Stimulated activated CD8-positive, alpha-beta memory T cell treated with anti-CD3 and anti-CD28 coated beads, Interleukin-4, amount 100 ng/mL, for 4 hours (primary cell): ENCODE measurements at regions not wholly inside any gene's neighbourhood (a gene's known extent, or its start where the extent isn't known, plus 50 kb on each side); places are given as distances from the start of the nearest gene placed in this dataset.
"Not testable (repeated sequence)": the region's sequence is repeated elsewhere in the genome, so short reads cannot be mapped to it uniquely, and the experiment has no call there.

Source experiments
- DNase-seq, 2 donors: peaks; one replicate each; pipeline ENCODE4 v3.0.0-alpha.2; 2020; ENCODE audit warnings: low read depth in 2 of 2, low spot score in 1 of 2

DNA sequence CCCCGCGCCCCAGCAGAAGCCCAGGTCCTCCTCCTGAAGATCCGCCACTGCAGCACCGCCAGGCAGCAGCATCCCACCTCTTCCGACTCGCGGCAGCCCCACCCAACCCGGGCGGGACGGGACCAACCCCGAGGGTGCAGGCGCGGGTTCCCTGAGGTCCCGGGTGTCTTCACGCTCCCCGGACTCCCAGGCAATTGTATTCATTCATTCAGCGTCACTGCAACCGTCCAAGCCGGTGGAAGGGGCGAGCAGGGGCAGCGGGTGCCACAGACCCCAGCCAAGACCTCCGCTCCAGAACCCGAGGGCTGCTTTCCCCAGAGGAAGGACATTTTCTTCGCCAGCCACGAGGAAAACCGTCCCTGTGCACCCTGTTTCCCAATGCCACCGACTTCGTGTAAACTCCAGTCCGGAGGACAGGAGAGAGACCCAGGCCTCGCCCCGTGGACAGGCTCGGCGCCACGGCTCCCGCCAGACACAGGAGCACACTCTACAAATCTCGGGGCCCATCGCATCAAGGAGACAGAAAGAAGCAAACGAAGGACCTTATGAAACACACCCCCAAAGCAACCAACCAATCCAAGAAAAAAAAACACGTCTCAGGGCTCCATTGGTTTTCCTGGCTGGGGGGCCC is 1471.5 kb downstream of the FOXD4L5 start:
- DNase-seq = not testable (repeated sequence)

GRCh38 chr9:63812822-63813221 is 1472.2 kb downstream of the FOXD4L5 start:
- not testable (repeated sequence) for DNase-seq

DNA sequence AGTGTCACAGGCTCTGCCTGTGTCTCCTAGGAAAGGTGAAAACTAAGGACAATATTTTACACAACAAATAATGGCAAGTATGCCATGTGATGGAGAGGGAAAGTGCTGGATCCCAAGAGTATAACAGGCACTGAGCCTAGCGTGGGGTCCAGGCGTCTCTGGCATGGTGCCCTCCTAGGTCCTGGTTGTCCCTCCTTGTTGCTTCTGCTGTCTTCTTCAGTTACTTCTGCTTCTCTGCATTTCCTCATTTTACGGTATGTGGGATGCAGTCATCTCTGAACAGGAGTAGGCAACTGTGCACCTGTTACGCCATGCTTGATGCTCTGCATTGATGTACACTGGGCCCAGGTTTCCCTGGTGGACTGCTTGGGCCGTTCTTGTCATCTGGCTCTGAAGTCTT is 1480.8 kb downstream of the FOXD4L5 start:
- not testable (repeated sequence) for DNase-seq

DNA sequence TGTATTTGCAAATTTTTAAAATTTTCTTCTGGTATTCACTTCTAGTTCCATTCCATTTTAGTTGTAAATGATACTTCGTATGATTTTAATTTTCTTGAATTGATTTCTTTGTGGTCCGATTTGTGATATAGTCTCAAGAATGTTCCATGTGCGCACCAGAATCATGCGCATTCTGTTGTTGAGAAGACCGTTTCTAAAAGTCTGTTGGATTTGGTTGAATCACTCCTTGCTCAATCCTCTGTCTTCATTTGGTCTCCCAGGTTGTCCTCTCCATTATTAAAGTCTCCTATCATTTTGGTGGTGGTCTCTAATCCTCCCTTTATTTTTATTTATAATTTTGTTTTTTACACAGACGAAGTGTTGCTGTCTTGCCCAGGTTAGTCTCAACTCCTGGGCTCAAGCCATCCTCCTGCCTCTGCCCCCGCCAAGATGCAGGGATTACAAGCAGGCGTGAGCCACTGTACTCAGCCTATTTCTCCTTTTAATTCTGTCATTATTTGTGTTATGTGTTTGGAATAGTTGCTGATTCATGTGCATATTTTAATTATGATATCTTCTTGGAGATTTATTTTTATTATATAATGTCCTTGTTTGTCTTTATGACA is 1490.8 kb downstream of the FOXD4L5 start:
- not testable (repeated sequence) for DNase-seq

DNA sequence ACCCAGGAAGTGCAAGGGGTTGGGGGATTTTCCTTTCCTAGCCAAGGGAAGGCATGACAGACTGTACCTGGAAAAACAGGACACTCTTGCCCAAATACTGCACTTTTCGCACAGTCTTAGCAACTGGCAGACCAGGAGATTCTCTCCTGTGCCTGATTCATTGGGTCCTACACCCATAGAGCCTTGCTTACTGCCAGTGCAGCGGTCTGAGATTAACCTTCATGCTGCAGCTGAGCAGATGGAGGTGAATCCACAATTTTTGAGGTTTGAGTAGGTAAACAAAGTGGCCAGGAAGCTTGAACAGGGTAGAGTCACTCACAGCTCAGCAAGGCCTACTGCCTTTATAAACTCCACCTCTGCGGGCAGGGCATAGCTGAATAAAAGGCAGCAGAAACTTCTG is 1497.6 kb downstream of the FOXD4L5 start:
- not testable (repeated sequence) for DNase-seq

- DNase-seq = not testable (repeated sequence)
Observed at GRCh38 chr9:63785059-63785458, 1500.0 kb downstream of the FOXD4L5 start.

- not testable (repeated sequence) for DNase-seq
Observed at GRCh38 chr9:63784421-63784820, 1500.6 kb downstream of the FOXD4L5 start.

- DNase-seq = not testable (repeated sequence)
Observed at GRCh38 chr9:63781817-63782439, 1503.1 kb downstream of the FOXD4L5 start.

GRCh38 chr9:63781390-63781789 is 1503.6 kb downstream of the FOXD4L5 start:
- not testable (repeated sequence) for DNase-seq

DNA sequence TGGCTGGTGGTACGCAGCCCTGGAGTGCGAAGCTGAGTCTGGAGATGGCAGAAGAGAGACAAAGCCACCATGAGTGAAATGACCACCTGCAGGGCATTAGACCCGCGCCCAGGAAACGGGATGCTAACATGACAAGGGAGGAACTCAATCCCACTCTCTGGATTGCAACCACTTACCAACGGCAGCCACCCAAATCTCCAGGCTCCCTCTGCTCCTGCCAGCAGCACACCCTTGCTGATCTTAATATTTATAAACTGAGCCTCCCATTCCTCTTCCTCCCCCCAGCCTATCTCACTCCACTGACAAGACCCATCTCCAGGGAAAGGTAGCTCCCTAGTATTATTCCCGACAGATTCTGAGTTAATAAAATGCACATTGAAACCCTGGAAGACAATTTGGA is 1508.8 kb downstream of the FOXD4L5 start:
- DNase-seq = not testable (repeated sequence)

- not testable (repeated sequence) for DNase-seq
Observed at GRCh38 chr9:63775092-63775426, 1510.0 kb downstream of the FOXD4L5 start.

DNA sequence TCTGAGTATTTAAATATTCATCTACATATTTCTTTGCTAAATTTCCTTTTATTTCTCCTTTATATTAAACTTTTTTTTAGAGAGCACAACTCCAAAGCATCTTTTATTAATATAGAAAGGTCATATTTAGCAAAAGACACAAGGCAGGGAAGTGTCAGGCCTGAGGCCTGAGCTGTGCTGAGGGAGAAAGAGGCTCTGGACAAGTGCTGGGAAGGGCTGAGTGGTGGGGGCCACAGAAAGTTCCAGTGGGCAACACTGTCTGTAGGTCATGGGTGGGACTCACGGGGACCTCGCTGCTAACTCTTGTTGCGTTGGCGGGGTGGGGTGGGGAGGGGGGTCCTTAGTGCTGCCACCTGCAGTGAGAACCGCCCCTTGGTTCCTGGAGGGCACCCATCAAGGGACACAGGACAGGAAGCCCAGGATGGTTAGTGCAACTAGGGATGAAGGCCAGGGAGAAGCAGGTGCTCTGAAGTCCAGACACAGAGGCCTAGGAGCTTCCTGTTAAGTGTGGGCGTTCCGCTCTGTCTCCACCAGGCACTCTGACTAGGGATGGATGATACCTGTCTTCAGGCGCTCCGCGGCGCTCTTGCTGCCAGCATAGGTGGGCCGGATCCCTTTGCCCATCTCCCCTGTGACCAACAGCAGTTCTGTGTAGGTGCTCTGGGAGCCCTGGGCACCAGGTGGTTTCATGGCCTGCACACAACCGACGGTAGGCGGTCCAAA is 1510.5 kb downstream of the FOXD4L5 start:
- not testable (repeated sequence) for DNase-seq

- not testable (repeated sequence) for DNase-seq
Observed at GRCh38 chr9:63762230-63762629, 1522.8 kb downstream of the FOXD4L5 start.

GRCh38 chr9:63729021-63729420 is 1556.0 kb downstream of the FOXD4L5 start:
- DNase-seq = not testable (repeated sequence)

DNA sequence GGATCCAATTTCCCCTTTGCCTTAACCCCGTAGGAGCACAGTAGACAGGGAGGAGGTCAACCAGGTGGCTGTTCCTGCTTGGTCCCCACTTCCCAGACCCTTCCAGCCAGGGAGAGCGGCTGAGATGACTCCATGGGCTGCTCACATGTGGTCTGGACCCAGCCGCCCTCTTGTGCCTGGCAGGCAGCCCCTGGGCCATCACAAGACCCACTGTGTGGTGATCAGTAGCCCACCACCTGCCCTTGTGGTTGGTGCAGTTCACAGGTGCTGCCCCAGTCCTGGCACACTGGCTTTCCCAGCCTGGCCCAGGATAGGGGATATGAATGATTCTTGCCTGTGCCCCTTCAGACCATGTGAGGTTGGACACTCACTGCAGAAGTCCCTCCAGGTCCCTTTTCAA is 1556.7 kb downstream of the FOXD4L5 start:
- DNase-seq = no peak

- not testable (repeated sequence) for DNase-seq
Observed at GRCh38 chr9:63708285-63708684, 1576.7 kb downstream of the FOXD4L5 start.

DNA sequence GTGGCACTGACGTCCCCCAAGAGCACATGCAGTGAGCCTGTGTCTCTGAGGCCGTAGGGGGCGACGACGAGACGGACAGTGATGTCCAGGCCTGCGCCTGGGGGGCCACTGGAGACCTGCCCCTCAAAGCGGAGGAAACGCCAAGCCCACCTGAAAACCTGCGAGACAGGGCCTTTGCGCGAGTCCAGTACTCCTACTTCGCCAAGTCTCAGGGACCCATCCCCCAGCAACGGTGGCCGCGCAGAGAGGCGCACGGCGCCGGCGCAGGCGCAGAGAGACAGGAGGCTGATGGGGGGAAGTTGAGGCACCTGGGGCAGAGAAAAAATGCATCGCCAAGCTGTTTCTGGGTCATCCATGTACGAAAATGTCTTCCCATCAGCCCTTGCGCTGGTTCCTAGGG is 1580.6 kb downstream of the FOXD4L5 start:
- DNase-seq = not testable (repeated sequence)

- not testable (repeated sequence) for DNase-seq
Observed at GRCh38 chr9:63703670-63704069, 1581.3 kb downstream of the FOXD4L5 start.

DNA sequence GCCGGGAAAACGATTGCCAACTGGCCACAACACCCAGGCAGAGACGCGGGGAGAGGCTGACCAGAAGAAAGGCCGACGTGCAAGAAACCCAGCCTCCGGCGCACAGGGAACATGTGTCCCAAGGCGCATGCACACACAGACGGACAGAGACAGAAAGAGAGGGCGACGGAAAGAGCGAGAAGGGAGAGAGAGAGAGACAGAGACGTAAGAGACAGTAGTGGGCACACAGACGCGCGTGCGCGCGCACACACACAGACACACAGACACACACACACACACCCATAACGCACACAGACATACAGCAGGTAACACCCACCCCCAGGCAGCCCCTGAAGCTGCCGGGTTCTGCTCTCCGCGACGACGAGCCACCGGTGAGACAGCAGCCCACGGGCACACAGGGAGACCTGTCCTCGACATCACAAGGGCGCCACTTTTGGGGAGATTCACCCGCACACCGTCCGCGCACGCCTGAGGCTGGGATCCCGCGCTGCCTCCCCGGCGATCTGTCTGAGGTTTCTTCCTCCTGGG is 1581.8 kb downstream of the FOXD4L5 start:
- DNase-seq = not testable (repeated sequence)
